Activated CD4-positive, CD25-positive, alpha-beta regulatory T cell treated with anti-CD3 and anti-CD28 coated beads, Interleukin-2, amount 50 U/mL, for 24 hours (primary cell): ENCODE measurements at regions not wholly inside any gene's neighbourhood (a gene's known extent, or its start where the extent isn't known, plus 50 kb on each side); places are given as distances from the start of the nearest gene placed in this dataset.

Experiments
- ATAC-seq, 2 donors: fragments of 150-1000 bp; cut with Tn5 transposase; one replicate each; pipeline ENCODE4 v1.10.0; 2021; ENCODE audit warnings: mild to moderate bottlenecking in 1 of 2, moderate library complexity in 1 of 2

DNA sequence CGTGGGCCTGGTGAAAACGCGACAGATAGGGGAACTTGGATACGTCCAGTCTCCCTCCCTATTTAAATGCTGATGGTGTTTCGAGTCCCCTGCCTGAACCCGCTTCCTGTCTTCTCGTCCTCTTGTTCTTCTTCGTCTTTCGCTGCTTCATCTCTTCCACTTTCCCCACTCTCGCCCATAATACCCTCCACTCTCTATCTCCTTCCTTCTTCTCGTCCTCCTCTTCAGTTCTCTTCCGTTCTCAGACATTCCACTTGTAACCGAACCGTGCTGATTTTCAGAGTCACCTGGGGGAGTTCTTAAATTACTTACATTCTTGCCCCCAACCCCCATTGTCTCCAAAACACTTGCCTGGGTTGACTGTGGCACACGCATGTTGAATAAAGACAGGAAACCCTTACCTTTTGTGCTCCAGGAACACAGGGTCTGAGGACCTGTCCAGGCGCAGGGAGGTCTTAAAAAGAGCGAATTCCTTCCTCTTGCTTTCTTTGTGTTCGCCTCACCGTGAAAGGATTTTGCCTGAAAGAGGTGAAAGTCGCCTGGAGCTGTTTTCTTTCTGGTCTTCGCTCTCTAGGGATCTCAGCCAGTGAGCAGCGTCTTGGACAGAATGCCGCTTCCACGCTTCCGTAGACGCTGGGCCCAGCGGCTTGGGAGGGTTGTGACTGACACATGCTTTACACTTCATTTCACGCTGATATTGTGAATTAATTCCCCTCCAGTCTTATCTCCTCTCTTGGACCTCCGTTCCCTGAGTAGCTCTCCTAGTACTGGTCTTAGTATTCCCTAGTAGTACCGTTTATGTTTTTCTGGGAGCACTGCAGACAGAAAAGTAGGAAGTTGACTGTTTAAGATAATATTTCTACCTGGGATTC, 184.0 kb downstream of the GPX5 start:
- ATAC-seq, result no peak

DNA sequence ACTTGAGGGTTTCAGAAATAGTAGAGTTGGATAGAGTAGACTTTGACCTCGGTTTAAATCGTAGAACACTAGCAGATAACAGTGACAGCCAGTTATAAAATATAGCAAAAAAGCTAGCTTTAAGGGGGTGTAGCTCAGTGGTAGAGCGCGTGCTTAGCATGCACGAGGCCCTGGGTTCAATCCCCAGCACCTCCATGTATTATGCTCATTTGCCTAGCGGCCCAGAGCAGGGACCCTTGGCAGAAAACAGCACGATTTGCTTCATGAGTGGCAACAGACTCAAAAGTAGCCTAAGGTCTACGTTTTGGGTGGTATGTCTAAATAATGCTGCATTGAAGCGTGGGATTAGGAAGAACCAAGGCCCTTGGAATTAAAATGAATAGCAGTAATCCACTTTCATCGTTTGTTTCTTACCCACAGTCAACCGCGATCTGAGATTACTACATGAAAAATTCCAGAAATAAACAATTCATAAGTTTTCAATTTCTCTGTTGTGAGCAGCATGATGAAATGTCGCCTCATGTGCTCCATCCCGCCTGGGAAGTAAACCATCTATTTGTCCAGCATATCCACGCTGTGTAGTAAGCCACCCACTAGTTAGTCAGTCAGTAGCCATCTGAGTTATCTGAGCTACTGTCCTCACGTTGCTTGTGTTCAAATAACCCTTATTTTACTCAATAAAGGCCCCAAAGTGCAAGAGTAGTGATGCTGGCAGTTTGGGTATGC, 184.9 kb downstream of the GPX5 start:
- ATAC-seq, result peak in 1 of 2 donors; percentile 35

DNA sequence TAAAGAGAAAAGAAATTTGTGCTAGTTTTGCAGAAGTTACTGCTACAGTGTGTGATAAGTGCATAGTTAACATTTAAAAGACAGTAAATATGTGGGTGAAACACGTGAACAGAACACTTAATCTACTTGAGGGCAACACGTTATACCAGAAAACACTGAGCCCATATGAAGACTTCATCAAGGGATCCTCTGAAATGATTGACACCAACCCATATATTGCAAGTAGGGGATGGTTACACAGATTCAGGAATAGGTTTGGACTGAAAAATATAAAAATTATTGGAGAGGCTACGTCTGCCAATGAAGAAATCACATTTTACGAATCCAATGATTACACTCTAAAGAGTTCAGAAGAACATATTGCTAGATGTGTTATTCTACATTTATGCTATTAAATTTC, 185.6 kb downstream of the GPX5 start:
- ATAC-seq, result no peak

DNA sequence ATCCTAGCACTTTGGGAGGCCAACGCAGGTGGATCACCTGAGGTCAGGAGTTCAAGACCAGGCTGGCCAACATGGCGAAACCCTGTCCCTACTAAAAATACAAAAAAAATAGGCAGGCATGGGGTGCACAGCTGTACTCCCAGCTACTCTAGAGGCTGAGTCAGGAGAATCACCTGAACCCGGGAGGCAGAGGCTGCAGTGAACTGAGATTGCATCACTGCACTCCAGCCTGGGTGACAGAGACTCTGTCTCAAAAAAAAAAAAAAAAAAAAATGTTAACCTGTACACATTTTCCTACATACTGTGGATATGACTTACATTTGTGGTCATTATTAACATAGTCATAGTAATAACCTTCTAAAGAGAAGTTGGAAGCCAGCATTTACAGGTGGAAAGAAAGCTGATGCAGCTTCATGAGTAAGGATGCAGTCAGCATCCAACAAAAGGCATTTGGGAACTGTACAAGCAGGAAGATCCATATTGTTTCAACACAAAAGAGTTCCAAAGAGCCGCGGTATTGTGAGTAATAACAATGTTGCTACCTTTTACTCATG, 186.2 kb downstream of the GPX5 start:
- no peak for ATAC-seq

DNA sequence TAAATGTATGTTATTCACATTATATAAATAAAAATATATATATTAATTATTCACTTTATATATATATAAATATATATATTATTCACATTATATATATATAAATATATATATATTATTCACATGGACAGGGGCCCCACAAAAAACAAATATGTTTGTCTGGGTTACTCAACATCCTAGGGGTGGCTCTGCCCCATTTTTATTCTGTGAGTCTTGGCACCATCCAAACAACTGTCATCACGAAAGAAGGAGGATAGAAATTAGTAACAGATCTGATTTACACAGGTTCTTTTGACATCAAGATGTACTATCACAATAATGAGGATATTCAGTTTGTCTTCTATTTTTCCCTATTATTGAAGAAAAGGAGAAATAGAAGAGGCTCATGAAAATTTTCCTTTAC, 187.3 kb downstream of the GPX5 start:
- ATAC-seq, result no peak

DNA sequence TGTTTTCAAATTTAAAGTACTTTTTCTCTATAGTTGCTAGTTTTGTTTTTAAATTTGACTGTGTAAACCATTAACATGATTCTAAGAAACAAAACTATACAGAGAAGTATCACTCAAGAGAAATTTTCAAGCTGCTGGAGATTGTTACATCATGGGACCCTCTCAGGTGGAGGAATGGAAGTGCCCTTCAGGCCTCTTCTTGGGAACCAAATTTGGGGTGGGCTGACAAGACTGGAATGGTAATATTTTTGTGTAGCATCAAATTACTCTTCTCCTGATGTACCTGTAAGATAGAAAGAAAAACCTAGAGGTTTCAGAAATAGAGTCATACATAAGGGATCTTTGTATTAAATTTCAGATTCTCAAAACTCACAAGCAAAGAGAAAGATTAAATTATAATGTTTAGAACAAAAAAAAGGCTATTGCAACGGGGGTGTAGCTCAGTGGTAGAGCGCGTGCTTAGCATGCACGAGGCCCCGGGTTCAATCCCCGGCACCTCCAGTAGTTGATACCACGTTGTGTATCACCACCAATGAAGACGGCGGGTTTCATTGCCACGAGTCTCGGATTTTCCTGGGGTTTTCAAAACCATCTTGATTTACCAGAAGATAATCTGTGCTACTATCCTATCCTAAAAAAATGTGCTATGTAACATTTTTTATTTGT, 193.7 kb downstream of the GPX5 start:
- no peak for ATAC-seq

DNA sequence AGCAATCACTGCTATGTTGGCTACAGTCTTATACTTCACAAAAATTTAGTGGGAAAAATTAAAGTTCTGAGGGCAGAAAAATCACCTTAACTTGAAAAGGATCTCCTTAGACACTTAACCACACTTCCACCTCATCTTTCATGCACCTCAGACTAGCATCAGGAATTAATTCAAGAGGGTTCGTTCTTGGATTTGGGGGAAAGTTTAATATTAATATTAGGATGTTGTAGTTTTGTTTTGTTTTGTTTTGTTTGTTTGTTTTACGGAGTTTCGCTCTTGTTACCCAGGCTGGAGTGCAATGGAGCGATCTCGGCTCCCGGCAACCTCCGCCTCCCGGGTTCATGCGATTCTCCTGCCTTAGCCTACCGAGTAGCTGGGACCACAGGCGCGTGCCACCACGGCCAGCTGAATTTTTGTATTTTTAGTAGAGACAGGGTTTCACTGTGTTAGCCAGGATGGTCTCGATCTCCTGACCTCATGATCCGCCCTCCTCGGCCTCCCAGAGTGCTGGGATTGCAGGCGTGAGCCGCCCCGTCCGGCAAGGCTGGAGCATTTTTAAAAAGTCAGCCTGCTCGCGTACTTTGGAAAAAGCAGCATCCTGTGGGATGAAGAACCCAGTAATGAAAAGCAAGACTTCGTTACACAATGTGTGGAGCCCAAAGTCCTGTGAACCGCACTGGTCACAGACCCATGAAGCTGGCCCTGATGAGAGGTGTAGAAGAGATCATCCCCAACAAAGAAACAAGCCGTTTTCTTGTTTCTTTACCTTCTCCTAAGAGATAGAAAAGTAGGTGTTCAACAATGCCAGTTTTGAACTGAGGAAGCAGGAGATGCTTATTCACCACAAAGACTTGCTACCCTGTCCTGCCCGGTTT, 194.9 kb downstream of the GPX5 start:
- no peak for ATAC-seq

DNA sequence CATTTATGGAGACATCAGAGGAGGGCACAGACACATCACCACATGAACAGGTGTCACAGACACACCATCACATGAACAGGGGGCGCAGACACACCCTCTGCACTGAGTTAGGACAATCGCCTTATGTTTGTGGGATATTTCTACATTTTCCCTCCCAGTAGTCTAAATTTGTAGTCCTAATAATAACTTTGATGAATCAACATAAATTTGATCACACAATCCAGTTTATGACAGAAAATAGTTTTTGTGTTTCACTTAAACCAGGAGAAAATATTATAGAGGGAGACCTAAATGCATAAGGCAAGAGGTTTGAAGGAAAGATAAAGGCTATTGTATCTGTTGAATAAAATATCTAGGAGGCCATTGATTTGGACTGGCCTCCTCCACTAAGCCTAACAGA, 195.7 kb downstream of the GPX5 start:
- no peak for ATAC-seq

DNA sequence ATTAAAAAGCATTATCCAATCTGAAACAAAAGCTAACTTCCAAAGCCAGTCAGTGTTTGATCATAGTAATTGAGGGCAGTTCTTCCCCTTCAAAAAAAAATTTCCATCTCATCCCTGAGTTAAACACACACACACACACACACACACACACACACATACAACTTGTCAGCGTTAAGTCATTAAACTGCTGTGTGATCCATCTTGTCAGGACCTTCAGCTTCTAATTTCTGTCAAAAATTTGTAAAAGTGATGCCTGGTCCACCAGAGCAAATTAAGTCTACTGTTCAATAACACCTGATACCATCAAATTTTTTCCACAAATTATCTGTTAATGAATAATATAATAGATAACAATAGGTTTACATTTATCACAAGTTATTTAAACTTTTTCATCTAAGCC, 198.7 kb downstream of the GPX5 start:
- ATAC-seq, result no peak

DNA sequence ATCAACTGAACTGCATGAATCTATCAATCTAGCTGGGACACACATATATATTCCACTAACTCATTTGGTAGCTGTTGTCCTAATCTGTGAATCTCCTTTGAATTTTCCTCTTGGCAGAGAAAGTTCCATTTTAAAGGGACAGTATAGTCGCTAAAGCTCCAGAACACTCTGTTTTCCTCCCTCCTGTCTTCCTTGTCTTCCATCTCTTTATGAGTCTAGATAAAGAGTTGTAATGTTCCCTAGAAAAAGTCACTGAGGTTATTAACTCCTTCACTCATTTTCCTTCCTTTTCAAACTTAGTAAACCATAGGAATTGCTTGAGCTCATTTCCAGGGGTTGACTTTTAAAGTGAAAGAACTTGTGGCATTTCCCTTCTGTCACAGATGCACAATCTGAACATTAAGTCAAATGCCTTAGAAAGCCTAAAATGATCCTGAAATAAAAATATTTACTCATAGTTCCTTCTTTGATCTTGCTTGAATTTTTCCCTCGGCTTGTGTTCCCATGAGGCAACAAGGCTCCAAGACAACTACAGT, 198.4 kb downstream of the TRIM27 start:
- ATAC-seq, result no peak

DNA sequence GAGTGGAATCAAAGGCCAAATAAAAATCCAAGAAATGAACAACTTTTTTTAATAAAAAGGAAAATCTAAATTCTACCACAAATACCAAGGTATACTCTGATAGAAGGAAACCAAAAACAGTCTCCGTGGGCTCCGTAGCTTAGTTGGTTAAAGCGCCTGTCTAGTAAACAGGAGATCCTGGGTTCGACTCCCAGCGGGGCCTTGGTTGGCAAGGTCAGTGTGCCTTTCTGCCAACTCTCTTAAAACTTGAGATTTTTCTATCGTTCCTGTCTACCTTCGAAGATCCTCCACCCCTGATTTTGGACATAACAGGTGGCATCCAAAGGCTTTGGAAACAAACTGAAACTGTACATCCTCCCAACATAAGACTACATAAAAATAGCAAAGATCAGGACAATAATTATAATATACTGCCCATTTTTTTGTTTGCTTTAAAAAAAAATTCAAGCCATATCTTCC, 197.9 kb downstream of the TRIM27 start:
- no peak for ATAC-seq

DNA sequence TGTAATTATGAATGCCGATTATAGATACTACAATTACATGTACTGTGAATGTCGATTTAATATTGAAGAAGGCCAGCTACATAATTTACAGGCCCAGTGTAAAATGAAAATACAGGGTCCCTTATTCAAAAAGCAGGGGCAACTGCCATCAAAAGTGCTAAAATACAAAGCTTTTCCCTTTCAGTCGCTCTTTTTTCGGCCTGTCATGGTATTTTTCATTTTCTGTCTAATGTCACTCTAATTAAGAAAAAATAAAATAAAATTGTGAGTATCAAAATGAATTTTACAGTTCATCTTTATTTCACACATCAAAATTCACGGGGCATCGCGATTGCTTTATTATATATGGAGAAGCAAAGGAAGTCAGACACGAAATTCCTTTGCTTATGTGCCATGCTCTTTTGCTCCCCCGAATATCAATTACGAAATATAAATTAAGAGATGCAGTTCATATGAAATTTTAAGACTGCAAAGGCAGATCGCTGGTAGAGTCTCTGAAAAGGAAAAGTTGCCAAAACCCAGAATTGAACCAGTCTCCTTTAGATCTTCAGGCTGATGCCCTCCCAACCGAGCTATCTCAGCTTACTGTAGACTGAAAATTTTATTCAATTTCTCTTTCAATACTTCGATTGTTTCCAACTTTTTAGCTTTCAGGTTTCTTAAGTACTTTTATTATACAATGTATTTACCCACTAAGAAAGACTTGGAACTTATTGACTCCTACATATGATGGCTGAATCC, 197.0 kb downstream of the TRIM27 start:
- ATAC-seq, result no peak

DNA sequence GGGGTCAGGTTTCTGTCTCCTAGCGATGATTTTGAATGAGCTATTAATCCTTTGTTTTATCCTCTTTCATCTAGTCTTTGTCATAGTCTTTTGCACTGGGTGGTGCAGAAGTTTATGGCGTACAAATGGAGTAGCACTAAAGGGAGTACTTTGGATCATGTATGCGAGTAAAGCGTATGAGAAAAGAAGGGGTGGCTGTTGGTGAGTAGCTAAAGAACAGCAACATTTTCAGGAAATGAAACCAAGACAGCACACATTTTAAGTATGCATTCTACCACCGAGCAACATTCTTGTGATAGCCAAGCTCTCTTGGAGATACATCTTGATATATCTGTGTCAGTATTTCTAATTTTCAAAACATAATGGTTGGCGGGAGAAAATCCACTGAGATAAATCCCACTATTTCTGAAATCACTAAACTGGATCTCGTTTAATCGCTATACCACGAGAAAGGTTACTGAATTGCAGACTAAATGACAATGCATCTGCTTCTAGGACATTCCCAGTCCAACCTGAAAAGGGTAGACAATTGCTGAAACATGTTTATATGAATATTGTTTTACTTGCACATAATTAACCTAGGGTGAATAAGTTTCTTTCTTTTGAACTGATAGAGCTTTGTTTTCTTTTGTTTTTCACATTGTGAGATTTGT, 196.1 kb downstream of the TRIM27 start:
- ATAC-seq, result no peak

DNA sequence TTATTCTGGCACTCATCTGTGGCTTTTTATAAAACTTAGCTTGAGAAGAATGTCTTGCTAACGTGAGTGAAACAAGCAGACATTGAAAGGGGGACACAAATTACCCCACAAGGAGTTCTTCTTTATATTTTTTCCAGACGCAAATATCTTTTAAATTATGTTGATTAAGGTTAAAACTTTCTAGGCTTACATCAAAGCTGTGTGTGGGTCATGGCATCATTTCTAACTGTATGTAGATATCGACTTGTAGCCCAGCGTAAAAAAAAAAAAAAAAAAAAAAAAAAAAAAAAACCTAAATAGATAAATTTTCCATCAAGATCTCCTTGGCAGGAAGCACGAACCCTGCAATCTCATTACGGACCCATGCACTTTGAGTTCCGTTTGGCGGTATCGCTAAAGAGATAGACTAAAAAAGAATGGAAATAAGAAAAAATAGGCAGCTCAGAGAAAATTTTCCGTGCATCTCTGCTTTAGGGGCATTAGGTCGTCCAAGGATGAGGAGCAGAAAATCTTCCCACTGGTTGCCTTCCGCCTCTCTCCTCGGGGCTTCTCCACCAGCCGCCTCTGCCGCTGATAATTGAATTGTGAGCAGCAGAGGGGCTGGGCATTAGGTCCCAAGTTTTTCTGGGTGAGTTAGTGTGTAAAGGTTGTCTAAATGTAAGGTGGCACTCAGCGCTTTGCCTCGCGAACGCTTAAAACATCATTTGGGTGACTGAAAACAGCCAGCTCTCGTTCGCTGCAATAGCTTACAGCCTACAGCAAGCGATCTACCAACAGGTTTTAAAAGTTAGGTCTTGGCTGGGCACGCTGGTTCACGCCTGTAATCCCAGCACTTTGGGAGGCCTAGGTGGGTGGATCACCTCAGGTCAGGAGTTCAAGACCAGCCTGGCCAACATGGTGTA, 194.0 kb downstream of the TRIM27 start:
- no peak for ATAC-seq

DNA sequence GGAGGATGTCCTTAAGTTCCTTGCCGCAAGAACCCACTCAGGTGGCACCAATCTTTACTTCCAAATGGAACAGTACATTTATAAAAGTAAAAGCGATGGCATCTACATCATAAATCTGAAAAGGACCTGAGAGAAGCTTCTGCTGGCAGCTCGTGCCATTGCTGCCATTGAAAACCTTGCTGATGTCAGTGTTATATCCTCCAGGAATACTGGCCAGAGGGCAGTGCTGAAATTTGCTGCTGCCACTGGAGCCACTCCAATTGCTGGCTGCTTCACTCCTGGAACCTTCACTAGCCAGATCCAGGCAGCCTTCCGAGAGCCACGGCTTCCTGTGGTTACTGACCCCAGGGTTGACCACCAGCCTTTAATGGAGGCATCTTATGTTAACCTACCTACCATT, 191.7 kb downstream of the TRIM27 start:
- no peak for ATAC-seq

DNA sequence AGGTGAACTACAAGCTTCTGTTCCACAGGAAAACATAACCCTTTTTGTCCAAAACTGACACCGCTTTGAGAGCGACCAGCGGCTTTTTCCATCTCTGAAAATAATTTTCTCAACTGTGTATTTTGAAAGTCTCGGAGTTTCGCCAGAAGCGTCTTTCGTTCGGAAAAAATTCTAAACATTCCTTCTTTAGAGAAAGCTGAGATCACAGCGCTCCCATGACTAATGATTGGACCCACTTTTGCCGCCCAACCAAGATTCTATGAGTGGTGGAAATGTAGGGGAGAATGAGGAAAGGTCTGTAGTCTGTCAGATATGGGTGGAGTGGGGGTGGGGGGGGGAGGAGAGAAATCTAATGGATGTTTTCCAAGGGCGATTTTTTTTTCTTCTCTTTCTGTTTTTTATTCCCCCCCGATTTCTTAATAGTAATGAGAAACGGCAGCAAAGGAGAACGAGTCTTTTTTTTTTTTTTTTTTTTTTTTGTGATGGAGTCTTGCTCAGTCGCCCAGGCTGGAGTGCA, 189.3 kb downstream of the TRIM27 start:
- ATAC-seq, result no peak

DNA sequence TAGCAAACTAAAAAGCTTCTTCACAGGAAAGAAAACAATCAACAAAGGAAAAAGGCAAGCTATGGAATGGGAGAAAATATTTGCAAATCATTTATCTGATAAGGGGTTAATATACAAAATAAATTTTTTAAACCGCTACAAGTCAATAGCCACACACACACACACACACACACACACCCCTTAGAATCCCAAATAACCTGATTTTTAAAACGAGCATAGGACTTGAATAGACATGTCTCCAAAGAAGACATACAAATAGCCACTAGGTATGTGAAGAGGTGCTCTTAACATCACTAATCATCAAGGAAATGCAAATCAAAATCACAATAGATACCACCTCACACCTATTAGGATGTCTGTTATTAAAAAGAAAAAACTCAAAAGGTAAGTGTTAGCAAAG, 187.7 kb downstream of the TRIM27 start:
- ATAC-seq, result no peak

DNA sequence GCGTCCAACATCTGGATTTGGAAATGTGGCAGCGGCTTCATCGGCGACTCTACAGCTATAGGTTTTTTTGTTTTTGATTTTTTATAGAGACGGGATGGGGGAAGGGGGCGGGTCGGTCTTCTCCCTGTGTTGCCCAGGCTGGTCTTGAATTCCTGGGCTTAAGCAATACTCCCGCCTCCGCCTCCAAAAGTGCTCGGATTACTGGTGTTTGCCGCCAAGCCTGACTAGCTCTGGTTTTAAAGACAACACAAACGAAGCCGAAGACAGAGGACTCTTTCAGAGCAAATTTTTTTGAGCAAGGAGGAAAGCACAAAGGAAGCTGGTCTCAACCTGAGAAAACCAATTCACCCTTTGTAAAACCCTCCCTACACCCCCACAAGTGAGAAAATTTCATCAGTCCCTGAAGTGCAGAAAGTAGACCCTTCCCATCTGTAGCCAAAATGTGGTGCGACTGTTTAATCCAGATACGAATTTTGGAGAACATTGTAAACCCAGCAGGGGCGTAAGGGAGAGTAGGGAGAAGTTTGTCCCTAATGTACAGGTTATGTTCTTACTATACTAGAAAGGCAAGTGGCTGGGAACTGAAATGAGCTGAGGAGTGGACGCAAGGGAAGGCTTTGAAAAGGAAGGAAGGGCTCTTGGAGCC, 185.9 kb downstream of the TRIM27 start:
- no peak for ATAC-seq

DNA sequence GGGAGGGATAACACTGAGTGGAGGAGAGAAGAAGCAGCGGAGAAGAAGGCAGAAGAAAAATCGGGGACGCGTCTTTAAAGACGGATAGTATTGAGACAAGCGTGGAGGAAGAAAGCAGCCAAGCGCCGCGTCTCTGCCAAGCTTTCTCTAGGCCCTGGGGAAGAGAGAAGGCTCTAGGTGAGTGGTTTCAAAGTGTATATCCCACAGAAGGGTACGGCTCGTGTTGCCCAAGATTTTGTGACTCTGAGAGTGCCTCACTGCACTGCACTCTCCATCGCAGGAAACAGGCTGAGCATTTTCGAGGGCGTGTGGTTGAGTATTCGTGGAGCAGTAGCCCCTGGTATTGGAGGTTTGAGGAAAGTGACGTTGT, 185.4 kb downstream of the TRIM27 start:
- ATAC-seq, result no peak
